GM19025 (cell line): ENCODE measurements at regions not wholly inside any gene's neighbourhood (a gene's known extent, or its start where the extent isn't known, plus 50 kb on each side); places are given as distances from the start of the nearest gene placed in this dataset.

Experiments
- ATAC-seq: cut with Tn5 transposase; IDR thresholded peaks from one replicate; pipeline ENCODE4 v1.9.1; 2021; ENCODE audit warnings: mild to moderate bottlenecking, low read depth, moderate library complexity; ENCODE audit not compliant: unreplicated experiment

DNA sequence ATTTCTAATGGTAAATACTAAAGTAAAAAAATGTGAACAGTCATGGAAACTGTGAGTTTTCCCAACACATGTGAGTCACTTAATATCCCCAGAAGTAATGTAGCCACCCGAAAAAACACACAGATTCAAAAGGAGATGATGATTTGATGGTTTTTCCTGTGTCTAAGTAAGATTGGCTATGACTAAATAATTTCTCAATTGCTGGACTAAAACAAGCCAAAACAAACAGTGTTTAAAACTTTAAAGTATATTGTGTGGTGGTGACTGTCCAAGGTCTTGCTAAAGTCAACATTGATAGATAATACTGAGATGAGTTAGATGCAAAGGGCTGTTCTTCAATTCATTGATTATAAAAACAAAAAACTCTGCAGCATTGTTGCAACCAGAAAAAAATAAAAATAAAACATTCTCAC is 89.6 kb upstream of the SOX5 start:
- no peak for ATAC-seq

DNA sequence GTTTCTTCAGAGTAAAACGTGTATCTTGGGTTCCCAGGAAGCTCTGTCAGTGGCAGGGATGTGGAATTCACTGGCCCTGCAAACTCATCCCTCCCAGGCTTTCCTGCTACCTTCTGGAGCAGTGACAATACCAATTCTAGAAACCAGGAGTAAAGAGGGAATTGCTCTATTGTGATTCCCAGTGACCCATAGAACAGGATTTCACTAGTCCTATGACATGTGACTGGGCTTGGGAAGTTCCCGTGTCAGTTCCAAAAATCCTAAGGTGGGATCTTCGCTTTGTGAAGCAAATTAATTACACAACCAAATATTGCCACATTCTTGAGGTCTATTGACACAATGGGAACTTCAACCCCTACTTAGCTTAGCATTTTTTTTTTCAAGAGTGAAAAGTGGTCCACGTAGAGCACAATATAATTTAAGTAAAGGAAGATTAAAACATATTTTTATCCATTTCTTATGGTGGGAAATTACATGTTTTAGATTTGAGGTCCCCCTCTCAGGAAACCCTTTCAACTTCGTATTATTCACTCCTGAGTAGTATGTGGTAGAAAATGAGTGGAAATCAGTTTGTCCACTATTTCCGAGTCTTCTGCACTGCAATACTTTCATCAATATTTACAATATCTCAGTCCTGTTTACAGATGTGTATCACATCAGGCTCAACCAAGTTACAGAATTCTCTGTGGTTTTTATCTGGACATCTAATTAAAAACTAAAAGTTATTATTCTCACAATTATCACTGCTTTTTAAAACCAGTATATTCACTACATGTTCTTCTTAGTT is 88.9 kb upstream of the SOX5 start:
- no peak for ATAC-seq

DNA sequence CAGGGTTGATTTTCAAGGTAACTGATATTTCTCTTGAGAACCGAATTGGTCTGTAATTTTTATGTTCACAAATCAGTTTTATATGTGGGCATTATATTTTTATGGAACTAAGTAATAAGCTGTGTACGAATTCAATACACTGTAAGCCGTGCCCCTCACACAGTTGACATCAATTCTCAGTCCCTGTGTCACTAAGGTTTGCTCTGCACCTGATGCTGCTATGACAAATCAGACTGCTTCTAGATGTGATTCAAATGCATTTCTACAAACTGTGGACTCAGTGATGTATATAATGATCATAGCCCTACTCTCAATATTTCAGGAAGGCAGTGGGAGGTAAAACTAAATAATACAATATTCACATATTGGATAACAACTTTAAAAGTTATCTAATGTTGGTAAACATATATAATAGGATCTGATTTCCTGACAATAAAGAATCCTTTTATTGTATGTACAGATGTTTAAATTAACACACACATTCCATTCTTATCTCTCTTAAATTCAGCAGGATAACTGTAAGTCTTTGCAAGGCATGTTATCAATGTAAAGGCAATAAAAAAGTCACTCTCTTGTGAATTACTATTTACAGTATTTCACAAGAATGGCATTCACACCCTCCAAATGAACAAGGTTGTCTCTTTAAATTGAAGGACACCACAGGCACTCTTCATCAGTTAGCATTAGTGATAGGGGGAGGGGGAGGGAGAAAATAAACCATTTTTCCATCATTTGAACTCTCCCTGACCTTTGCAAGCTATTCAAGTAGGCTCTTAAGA is 87.2 kb upstream of the SOX5 start:
- no peak for ATAC-seq

DNA sequence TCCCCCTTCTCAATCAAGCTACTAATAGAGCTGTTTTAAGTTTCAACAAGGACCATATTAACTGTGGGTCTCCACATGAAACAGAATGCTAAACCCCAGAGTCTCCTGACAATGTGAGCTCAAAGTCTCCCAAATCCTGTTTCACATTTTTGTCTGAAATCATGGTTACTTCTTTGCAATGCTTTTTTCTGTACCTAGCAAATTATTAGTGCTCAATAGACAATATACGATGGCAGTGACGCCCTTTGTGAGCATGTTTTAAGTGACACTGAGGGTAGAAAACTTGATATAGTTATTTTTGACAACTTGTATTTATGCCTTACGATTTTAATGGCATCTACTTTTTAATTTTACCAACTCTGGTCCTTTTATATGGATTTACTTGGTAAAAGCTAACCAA is 85.4 kb upstream of the SOX5 start:
- no peak for ATAC-seq

DNA sequence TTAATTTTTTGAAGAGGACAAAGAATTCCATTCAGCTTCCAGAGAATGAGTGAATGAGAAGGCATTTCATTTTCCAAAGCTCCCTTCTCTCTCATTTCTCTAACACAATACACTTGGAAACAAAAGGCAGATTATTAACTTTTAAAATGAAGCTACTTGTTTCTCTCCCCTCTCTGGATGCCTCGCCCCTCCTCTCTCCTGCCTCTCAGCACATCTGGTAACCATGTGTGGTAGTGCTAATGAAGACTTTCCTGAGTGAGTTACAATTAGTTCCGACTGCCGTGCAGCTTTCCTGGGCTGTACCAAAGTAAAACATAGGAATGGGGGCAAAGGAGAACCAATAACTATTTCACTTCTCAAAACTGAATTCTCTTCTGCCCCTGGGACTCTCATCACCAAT is 84.7 kb upstream of the SOX5 start:
- no peak for ATAC-seq

DNA sequence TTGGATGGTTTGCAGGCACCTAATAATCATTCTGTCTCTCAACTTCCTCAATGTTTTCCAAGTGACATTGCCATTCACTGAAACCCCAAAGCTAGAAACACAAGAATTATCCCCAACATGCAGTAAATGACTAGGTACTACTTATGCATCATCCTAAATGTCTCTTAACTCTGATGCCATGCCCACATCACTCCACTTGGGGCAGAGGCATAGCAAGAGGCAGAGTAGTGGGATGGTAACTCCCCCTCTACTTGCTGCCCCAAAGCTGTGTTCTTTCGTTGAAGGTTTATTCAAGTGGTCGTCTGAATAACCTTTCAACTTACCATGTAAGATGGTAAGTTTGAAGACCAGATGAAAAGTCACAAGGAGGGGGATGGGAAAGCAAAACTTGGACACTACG is 77.9 kb upstream of the SOX5 start:
- no peak for ATAC-seq

DNA sequence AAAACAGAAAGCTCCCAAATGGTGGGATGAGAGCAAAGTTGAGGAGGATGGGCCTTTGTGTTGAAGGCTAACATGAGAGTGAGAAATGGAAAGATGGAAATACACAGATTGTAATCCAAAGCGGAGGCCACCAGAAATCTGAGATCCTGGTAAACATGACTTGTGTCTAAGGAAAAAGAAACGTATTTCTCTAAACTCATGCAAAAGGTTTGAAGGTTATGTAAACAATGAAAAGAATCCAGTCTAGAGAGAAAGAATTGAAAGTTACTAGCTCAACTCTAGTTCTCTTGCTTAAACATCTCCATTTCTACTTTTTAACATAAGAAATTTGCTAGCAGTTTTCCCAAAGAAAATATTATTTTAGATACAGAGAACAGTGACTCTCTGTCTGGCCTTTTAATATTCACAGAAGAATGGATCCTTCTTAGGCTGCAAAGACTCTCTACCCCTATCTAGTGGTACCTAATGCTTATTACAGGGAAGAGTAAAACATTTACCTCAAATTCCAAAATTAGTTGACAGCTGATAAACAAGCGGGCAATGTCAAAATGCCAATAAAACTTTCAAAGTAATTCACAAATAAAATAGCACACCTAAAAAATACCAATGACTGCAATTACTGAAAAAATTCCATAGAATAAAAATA is 75.8 kb upstream of the SOX5 start:
- no peak for ATAC-seq

DNA sequence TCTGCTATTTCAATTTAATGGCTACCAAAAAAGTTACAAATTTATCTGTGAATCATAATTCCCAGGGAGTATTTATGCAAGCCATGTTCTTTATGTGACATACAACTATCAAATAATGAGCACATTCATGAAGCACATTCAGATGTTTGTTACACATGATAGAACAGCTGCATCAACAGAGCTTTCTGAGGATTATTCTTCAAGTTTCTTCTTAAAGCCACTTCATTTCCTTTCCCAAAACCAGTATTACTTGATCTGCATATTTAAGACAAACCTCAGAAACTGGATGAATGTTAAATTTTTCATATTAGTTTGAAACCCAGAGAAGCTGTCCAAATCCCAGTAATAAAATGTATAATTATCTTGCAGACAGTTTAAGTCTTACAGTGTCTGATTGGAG is 73.6 kb upstream of the SOX5 start:
- ATAC-seq: no peak

DNA sequence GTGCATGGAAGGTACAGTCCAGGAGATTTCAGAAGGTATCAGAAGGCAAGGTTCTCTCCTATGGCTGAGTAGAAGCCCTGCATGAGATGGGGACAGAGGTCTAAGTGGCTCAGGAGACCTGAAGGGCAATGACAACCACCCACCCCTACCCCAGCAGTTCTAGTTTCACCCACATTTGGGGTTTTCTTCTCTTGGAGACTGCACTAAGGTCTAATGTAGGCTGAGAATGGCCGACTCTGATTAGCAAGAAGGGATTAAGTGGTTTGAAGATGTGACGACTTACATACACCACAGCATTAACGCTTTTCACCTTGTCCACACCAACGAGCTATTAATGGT is 71.7 kb upstream of the SOX5 start:
- ATAC-seq: no peak

DNA sequence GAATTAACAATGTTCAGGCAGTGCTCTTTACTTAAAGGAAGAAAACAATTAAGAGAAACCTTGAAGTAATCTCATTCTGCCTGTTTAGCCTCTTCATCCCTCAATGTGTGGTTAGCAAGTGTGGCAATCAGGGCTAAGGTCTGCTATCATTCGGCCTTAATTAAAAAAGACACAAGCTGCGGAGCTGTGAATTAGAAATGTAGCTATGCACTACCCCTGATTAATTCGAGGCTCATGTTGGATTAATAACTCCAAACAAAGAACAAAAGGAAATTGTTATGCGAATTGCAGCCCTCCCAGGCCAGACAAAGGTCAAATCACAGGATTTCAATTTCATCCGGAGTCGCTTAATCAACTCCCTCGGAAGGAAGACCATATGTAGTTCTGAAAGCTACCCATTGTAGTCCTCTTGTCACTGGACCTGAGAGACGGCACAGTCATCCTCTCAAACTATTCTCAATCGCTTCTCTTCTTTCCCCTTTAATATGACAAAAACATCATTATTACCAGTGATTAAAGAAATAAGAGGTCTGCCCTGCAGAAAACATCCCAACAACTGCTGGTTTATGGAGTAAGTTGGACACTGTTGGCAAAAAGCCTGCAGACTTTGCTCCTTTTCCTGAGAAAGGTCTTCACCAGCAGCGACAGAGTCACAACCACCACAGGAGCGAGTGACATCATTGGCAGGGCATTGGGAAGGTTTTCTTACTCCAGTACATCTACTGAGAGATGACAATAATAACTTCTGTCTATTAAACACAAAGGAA is 71.1 kb upstream of the SOX5 start:
- ATAC-seq: no peak

DNA sequence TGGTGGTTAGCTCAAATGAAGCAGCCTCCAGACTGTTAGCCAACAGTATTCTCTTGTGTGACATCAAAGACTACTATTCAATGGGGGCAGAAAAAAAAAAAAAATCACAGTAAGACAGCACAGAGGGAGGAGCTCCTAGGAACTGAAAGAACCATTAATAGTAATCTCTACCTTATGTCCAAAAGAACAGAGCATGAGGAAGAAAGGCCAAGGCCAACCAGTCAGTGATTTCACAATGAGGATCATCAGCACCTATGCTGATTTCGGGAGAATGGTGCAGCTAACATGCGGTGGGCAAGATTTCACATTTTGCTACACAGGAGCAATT is 66.3 kb upstream of the SOX5 start:
- no peak for ATAC-seq

DNA sequence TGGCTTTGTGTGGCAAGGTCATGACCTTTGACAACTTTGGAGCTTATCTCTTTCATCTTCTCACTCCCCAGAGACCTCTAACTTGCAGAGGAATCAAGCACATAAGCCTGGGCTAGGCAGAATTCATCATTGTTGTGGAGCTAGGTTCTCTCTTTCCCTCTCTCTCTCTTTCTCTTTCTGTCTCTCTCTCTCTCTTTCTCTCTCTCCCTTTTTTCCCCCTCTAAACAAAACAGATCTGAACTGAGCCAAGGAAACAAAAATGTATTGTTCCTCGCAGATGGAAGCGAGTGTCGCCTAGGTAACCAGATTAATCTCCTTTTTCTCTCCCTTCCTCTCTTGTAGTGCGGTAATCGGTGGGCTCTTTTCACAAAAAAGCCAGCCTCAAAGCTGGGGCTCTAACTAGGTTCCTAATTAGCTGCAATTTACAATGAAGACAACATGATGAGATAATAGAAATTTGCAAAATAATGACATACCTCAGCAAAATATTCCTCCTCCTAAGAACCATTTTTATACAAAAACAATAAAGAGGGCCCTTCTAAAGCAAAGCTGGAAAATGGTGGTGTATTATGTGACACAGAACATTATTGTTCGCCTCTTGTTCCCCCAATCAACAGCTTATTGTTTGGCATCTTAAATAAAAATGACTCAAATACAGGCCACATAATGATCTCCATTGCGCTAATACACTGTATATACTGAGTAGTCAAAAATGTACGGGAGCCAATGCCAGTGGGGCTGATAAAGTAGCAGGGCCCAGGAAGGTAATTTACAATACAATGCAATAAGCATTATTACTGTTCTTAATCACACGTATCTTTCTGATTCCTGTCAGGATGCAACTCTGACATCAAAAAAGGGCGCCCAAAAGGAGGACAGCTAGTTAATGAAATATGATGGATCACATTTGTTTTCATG is 65.7 kb upstream of the SOX5 start:
- no peak for ATAC-seq

DNA sequence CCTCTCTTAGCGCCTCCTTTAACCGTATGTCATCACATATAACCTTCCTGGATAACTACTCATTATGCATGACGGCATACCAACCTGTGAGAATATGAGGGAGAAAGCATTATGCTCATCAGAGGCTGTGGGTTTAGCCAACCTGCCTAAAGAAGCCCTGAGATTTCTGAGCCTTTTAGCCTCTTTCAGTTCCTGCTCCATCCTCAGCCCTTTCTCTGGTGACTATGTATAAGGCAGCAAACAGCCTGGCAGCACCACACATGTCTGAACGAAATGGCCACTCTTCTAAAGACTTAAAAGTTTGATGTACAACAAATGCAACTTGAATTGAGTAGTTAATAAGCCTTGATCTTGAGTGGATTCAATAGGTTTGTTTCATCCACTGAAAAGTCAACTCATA is 64.8 kb upstream of the SOX5 start:
- no peak for ATAC-seq

DNA sequence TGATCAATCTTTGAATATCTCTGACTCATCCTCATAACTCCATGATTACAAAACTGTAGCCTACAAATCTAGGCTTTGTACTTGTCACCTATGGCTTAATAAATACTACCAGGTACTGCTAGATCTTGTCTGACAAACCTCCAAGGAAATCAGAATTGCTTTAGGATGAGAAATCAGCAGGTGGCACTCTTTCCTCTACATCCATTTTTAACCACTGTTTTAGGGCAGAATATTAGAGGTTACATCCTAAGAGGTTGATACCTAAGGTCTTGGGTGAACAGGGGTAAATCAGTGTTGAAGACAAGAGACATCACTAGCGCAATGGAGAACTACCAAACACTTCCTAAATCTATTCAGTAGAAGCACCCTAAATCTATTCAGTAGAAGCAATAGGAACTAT is 63.1 kb upstream of the SOX5 start:
- ATAC-seq: no peak

DNA sequence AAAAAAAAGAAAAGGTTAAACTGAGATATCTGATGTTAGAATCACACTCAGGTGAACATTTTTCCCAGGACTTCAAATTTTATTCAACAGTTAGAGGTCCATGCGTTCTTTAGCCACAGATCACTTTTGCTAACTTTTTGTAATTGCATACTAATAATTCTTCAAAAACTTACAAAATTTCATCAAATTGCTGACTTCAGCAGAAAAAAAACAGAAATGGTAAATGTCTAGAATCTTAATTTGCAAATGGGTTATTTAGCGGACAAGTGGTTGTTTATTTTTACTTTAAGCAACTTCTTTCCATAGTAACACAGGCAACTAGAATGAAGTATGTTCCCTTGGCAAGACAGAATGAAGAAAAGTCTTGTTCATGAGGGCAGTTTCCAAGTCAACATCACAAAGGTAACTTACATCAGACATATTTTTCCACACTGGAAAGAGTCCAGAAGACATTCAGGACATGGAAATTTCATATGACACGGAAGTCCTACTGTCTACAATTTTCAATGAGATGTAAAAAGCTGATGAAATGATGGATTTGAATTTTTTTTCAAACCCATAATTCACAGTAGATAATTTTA is 62.5 kb upstream of the SOX5 start:
- ATAC-seq: no peak

DNA sequence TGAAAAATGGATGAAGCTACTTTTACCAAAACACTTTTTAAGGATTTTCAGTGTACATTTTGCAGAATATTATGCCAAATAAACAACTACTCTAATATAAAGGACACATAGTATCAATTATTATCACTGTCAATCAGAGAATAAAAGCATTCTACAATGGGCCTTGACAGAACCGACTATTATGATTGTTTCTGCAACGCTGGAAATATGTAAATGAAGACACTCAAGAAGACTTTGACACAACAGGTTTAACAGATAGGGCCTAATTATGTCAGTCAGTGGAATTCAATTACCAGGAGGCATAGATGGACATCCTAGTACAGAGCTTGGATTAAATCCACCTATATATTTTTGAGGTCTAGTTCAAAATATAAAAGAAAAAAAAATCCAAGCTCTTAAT is 58.7 kb upstream of the SOX5 start:
- no peak for ATAC-seq
